Rectal smooth muscle tissue (tissue), 1 donor: ENCODE measurements at regions not wholly inside any gene's neighbourhood (a gene's known extent, or its start where the extent isn't known, plus 50 kb on each side); places are given as distances from the start of the nearest gene placed in this dataset.
"Not testable (repeated sequence)": the region's sequence is repeated elsewhere in the genome, so short reads cannot be mapped to it uniquely, and the experiment has no call there.

Experiments used
- H3K27ac ChIP-seq: one replicate; pipeline ENCODE4 v1.7.0; 2013; ENCODE audit warnings: low read depth, low read length, inconsistent platforms
- H3K27me3 ChIP-seq: one replicate; pipeline ENCODE4 v1.7.0; 2013; ENCODE audit warnings: low read length; ENCODE audit not compliant: control insufficient read depth, insufficient read depth
- H3K36me3 ChIP-seq: one replicate; pipeline ENCODE4 v1.7.0; 2013; ENCODE audit warnings: low read length; ENCODE audit not compliant: control insufficient read depth, insufficient read depth
- H3K4me1 ChIP-seq: one replicate; pipeline ENCODE4 v1.7.0; 2013; ENCODE audit warnings: low read length; ENCODE audit not compliant: control insufficient read depth, insufficient read depth
- H3K4me3 ChIP-seq: one replicate; pipeline ENCODE4 v1.7.0; 2013; ENCODE audit warnings: low read length
- H3K9ac ChIP-seq: one replicate; pipeline ENCODE4 v1.7.0; 2013; ENCODE audit warnings: low read length

GRCh38 chr1:80158266-80158665 lies 1151.7 kb upstream of the ADGRL4 start:
- Histone ChIP-seq H3K9ac (no peak overlapping the region), H3K4me3 (no peak overlapping the region), H3K27ac (no peak overlapping the region), H3K36me3 (no peaks in the 10 kb centered on the region), H3K4me1 (no peaks in the 10 kb centered on the region), H3K27me3 (no peaks in the 10 kb centered on the region)

GRCh38 chr1:80155371-80155770 lies 1148.8 kb upstream of the ADGRL4 start:
- no peaks in the 10 kb centered on the region for H3K4me1 ChIP-seq
- no peaks in the 10 kb centered on the region for H3K36me3 ChIP-seq
- H3K27ac ChIP-seq = no peak overlapping the region
- H3K9ac ChIP-seq = no peak overlapping the region
- H3K4me3 ChIP-seq = no peak overlapping the region
- H3K27me3 ChIP-seq = no peaks in the 10 kb centered on the region

GRCh38 chr1:80154176-80154575 lies 1147.6 kb upstream of the ADGRL4 start:
- H3K36me3 ChIP-seq = no peaks in the 10 kb centered on the region
- H3K9ac ChIP-seq = no peak overlapping the region
- no peak overlapping the region for H3K27ac ChIP-seq
- no peaks in the 10 kb centered on the region for H3K27me3 ChIP-seq
- no peak overlapping the region for H3K4me3 ChIP-seq
- H3K4me1 ChIP-seq = no peaks in the 10 kb centered on the region

GRCh38 chr1:80153762-80154161 lies 1147.2 kb upstream of the ADGRL4 start:
- H3K27ac ChIP-seq = no peak overlapping the region
- no peak overlapping the region for H3K9ac ChIP-seq
- H3K4me1 ChIP-seq = no peaks in the 10 kb centered on the region
- H3K36me3 ChIP-seq = no peaks in the 10 kb centered on the region
- no peaks in the 10 kb centered on the region for H3K27me3 ChIP-seq
- no peak overlapping the region for H3K4me3 ChIP-seq

- H3K9ac ChIP-seq = no peak overlapping the region
Measured at GRCh38 chr1:80143361-80143760, 1136.8 kb upstream of the ADGRL4 start.

GRCh38 chr1:80137946-80138602 lies 1131.5 kb upstream of the ADGRL4 start:
- H3K4me3 ChIP-seq, H3K27ac ChIP-seq, H3K9ac ChIP-seq, H3K4me1 ChIP-seq, H3K36me3 ChIP-seq, H3K27me3 ChIP-seq: not testable (repeated sequence)

More at GRCh38 chr1:80143361-80143760, 1136.8 kb upstream of the ADGRL4 start:
- no peaks in the 10 kb centered on the region for H3K4me1 ChIP-seq
- no peaks in the 10 kb centered on the region for H3K36me3 ChIP-seq
- H3K27ac ChIP-seq = no peak overlapping the region
- H3K27me3 ChIP-seq = no peaks in the 10 kb centered on the region
- H3K4me3 ChIP-seq = no peak overlapping the region

- Histone ChIP-seq H3K4me1 (no peaks in the 10 kb centered on the region), H3K36me3 (no peaks in the 10 kb centered on the region), H3K4me3 (no peak overlapping the region), H3K27ac (no peak overlapping the region), H3K27me3 (no peaks in the 10 kb centered on the region), H3K9ac (no peak overlapping the region)
Measured at GRCh38 chr1:80113168-80114038, 1106.9 kb upstream of the ADGRL4 start.

GRCh38 chr1:80101159-80101558 lies 1094.6 kb upstream of the ADGRL4 start:
- Histone ChIP-seq H3K4me1 (no peaks in the 10 kb centered on the region), H3K27ac (no peak overlapping the region), H3K27me3 (no peaks in the 10 kb centered on the region), H3K9ac (no peak overlapping the region), H3K36me3 (no peaks in the 10 kb centered on the region), H3K4me3 (no peak overlapping the region)

- Histone ChIP-seq H3K4me1 (no peaks in the 10 kb centered on the region), H3K27me3 (no peaks in the 10 kb centered on the region), H3K4me3 (no peak overlapping the region), H3K27ac (no peak overlapping the region), H3K36me3 (no peaks in the 10 kb centered on the region), H3K9ac (no peak overlapping the region)
Measured at GRCh38 chr1:80099713-80100112, 1093.2 kb upstream of the ADGRL4 start.

GRCh38 chr1:80085067-80085466 lies 1078.5 kb upstream of the ADGRL4 start:
- Histone ChIP-seq H3K9ac (no peak overlapping the region), H3K4me1 (no peaks in the 10 kb centered on the region), H3K27me3 (no peaks in the 10 kb centered on the region), H3K4me3 (no peak overlapping the region), H3K36me3 (no peaks in the 10 kb centered on the region), H3K27ac (no peak overlapping the region)

GRCh38 chr1:80083892-80084291 lies 1077.4 kb upstream of the ADGRL4 start:
- Histone ChIP-seq H3K9ac (no peak overlapping the region), H3K4me3 (no peak overlapping the region), H3K27ac (no peak overlapping the region), H3K4me1 (no peaks in the 10 kb centered on the region), H3K36me3 (no peaks in the 10 kb centered on the region), H3K27me3 (no peaks in the 10 kb centered on the region)

GRCh38 chr1:80076469-80076868 lies 1069.9 kb upstream of the ADGRL4 start:
- Histone ChIP-seq H3K36me3 (no peaks in the 10 kb centered on the region), H3K4me3 (no peak overlapping the region), H3K9ac (no peak overlapping the region), H3K27ac (no peak overlapping the region), H3K4me1 (no peaks in the 10 kb centered on the region), H3K27me3 (no peaks in the 10 kb centered on the region)

- no peaks in the 10 kb centered on the region for H3K27me3 ChIP-seq
- H3K9ac ChIP-seq = no peak overlapping the region
- H3K4me3 ChIP-seq = no peak overlapping the region
- no peaks in the 10 kb centered on the region for H3K4me1 ChIP-seq
- no peak overlapping the region for H3K27ac ChIP-seq
- no peaks in the 10 kb centered on the region for H3K36me3 ChIP-seq
Measured at GRCh38 chr1:80075351-80075750, 1068.8 kb upstream of the ADGRL4 start.
